ENCODE measurements at regions not wholly inside any gene's neighbourhood (a gene's known extent, or its start where the extent isn't known, plus 50 kb on each side); places are given as distances from the start of the nearest gene placed in this dataset.

GRCh38 chr12:43294916-43295315 is 257.1 kb downstream of the ADAMTS20 start:
- DNase-seq (ENCODE audit: low spot score), result no peak
- intact Hi-C loops (cut with DNase I), result no loop called here

GRCh38 chr12:43294147-43294546 is 257.9 kb downstream of the ADAMTS20 start:
- DNase-seq (ENCODE audit: low spot score), result no peak
- intact Hi-C loops (cut with DNase I), result no loop called here

- intact Hi-C loops (cut with DNase I), result no loop called here
- no peak for DNase-seq (ENCODE audit: low spot score)
Observed at GRCh38 chr12:43293396-43293795, 258.6 kb downstream of the ADAMTS20 start.

GRCh38 chr12:43292699-43293098 is 259.3 kb downstream of the ADAMTS20 start:
- no peak for DNase-seq (ENCODE audit: low spot score)
- intact Hi-C loops (cut with DNase I), result no loop called here

- intact Hi-C loops (cut with DNase I), result no loop called here
- DNase-seq (ENCODE audit: low spot score), result no peak
Observed at GRCh38 chr12:43291516-43291915, 260.5 kb downstream of the ADAMTS20 start.

GRCh38 chr12:43290836-43291235 is 261.2 kb downstream of the ADAMTS20 start:
- DNase-seq (ENCODE audit: low spot score), result no peak

GRCh38 chr12:43289426-43289801 is 262.6 kb downstream of the ADAMTS20 start:
- DNase-seq (ENCODE audit: low spot score), result no peak
- intact Hi-C loops (cut with DNase I), result no loop called here

More at GRCh38 chr12:43290836-43291235, 261.2 kb downstream of the ADAMTS20 start:
- intact Hi-C loops (cut with DNase I), result no loop called here

GRCh38 chr12:43288671-43289425 is 263.2 kb downstream of the ADAMTS20 start:
- intact Hi-C loops (cut with DNase I), result no loop called here

GRCh38 chr12:43287706-43288383 is 264.2 kb downstream of the ADAMTS20 start:
- intact Hi-C loops (cut with DNase I), result no loop called here
- DNase-seq (ENCODE audit: low spot score), result no peak

More at GRCh38 chr12:43288671-43289425, 263.2 kb downstream of the ADAMTS20 start:
- no peak for DNase-seq (ENCODE audit: low spot score)

GRCh38 chr12:43286986-43287385 is 265.0 kb downstream of the ADAMTS20 start:
- intact Hi-C loops (cut with DNase I), result no loop called here
- DNase-seq (ENCODE audit: low spot score), result no peak

- intact Hi-C loops (cut with DNase I), result no loop called here
- no peak for DNase-seq (ENCODE audit: low spot score)
Observed at GRCh38 chr12:43285159-43285598, 266.8 kb downstream of the ADAMTS20 start.

GRCh38 chr12:43284486-43285158 is 267.4 kb downstream of the ADAMTS20 start:
- no peak for DNase-seq (ENCODE audit: low spot score)
- intact Hi-C loops (cut with DNase I), result no loop called here

GRCh38 chr12:43283206-43283605 is 268.8 kb downstream of the ADAMTS20 start:
- intact Hi-C loops (cut with DNase I), result no loop called here
- DNase-seq (ENCODE audit: low spot score), result no peak

GRCh38 chr12:43282106-43282505 is 269.9 kb downstream of the ADAMTS20 start:
- intact Hi-C loops (cut with DNase I), result no loop called here

GRCh38 chr12:43281563-43281962 is 270.4 kb downstream of the ADAMTS20 start:
- intact Hi-C loops (cut with DNase I), result no loop called here

More at GRCh38 chr12:43282106-43282505, 269.9 kb downstream of the ADAMTS20 start:
- DNase-seq (ENCODE audit: low spot score), result no peak

GRCh38 chr12:43278541-43278832 is 273.5 kb downstream of the ADAMTS20 start:
- DNase-seq (ENCODE audit: low spot score), result no peak
- intact Hi-C loops (cut with DNase I), result no loop called here

More at GRCh38 chr12:43281563-43281962, 270.4 kb downstream of the ADAMTS20 start:
- DNase-seq (ENCODE audit: low spot score), result no peak

GRCh38 chr12:43277651-43278540 is 274.1 kb downstream of the ADAMTS20 start:
- intact Hi-C loops (cut with DNase I), result no loop called here
- no peak for DNase-seq (ENCODE audit: low spot score)

GRCh38 chr12:43273467-43273866 is 278.5 kb downstream of the ADAMTS20 start:
- DNase-seq (ENCODE audit: low spot score), result no peak
- intact Hi-C loops (cut with DNase I), result no loop called here

GRCh38 chr12:43271659-43272058 is 280.3 kb downstream of the ADAMTS20 start:
- intact Hi-C loops (cut with DNase I), result no loop called here
- no peak for DNase-seq (ENCODE audit: low spot score)

Data from posterior vena cava (tissue), 2 donors.